Colonic mucosa (tissue), 4 donors: ENCODE measurements at regions not wholly inside any gene's neighbourhood (a gene's known extent, or its start where the extent isn't known, plus 50 kb on each side); places are given as distances from the start of the nearest gene placed in this dataset.

Experiments used
- DNase-seq: peaks from one replicate; pipeline ENCODE4 v3.0.0-alpha.2; 2020
- H3K27ac ChIP-seq: fragments of 200-600 bp; one replicate; pipeline ENCODE4 v1.8.0; 2021
- H3K27me3 ChIP-seq: fragments of 200-600 bp; one replicate; pipeline ENCODE4 v1.8.0; 2021
- H3K36me3 ChIP-seq: fragments of 200-600 bp; one replicate; pipeline ENCODE4 v1.8.0; 2021
- H3K4me1 ChIP-seq: fragments of 200-600 bp; one replicate; pipeline ENCODE4 v1.8.0; 2021; ENCODE audit warnings: mild to moderate bottlenecking
- H3K4me3 ChIP-seq: fragments of 200-600 bp; one replicate; pipeline ENCODE4 v1.8.0; 2021
- H3K9ac ChIP-seq, 2 donors: one replicate each; pipeline ENCODE4 v1.7.0; 2013; ENCODE audit warnings: control low read depth in 2 of 2, low read depth in 2 of 2, low read length in 2 of 2
- H3K9me3 ChIP-seq: fragments of 200-600 bp; one replicate; pipeline ENCODE4 v1.8.0; 2021
- CTCF ChIP-seq: fragments of 200-600 bp; IDR thresholded peaks from one replicate; pipeline ENCODE4 v1.8.0; 2022; ENCODE audit warnings: antibody characterized with exemption, mild to moderate bottlenecking
- intact Hi-C: fragments of 100-400 bp; cut with DNase I; formaldehyde crosslinking; loops from one replicate; pipeline ENCODE4 v1.14.1; 2022
- donor health status: healthy.
- donor health status: DM: no; HTN: no; CAD: no.
- donor health status: DM: no; HTN: no; CAD: no.

DNA sequence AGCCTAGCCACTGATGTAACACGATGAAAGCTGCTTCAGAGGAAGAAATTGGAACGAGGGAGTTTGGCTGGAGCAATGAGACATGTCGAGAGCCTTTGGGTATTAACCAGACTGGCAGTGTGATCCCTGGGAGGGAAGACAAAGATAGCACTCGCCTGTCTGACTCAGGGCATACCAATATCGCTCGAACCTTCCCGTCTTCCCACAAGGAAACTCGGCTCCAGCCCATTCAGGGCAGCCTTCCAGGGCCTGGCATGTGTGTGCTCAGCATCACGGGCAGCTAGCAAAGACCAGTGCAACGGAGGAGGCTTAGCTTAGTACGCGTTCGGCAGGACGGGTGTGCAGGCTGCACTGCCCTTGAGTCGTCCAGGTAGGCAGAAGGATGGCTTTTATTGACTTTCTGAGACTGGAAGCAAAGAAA is 356.9 kb upstream of the WWC1 start:
- TF ChIP-seq CTCF = no peak
- Histone ChIP-seq H3K4me3 (no peak overlapping the region), H3K4me1 (no peaks in the 10 kb centered on the region), H3K9ac (no peak overlapping the region), H3K36me3 (no peaks in the 10 kb centered on the region), H3K27ac (no peak overlapping the region), H3K27me3 (no peaks in the 10 kb centered on the region), H3K9me3 (no peaks in the 10 kb centered on the region)
- DNase-seq = no peak
- intact Hi-C loops = no loop called here

DNA sequence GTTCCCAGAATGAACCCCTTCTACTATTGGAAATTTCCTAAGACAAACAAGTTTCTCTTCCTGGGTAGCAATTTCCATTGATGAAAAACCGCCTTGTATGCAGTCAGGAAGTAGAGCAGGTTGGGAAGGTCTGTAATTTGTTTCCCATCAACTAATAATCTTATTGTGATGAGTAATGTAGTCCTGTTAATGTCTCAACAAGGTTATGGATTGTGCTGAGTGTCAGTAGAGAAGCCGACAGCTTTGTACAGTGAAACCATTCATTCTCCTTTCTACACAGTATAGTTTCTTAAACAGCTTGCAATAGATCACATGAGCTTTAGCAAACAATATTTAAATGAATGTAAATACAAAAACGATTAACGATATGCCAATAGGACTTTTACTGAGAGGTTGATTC is 355.4 kb upstream of the WWC1 start:
- Histone ChIP-seq H3K9ac (no peak overlapping the region), H3K27me3 (no peaks in the 10 kb centered on the region), H3K9me3 (no peaks in the 10 kb centered on the region), H3K27ac (no peak overlapping the region), H3K36me3 (no peaks in the 10 kb centered on the region), H3K4me1 (no peaks in the 10 kb centered on the region), H3K4me3 (no peak overlapping the region)
- TF ChIP-seq CTCF = no peak
- intact Hi-C loops = no loop called here
- DNase-seq = no peak

- no peak overlapping the region for H3K27ac ChIP-seq
- H3K4me3 ChIP-seq = no peak overlapping the region
- H3K9me3 ChIP-seq = no peaks in the 10 kb centered on the region
- no peaks in the 10 kb centered on the region for H3K4me1 ChIP-seq
- H3K27me3 ChIP-seq = no peaks in the 10 kb centered on the region
- no peak overlapping the region for H3K9ac ChIP-seq
- DNase-seq = no peak
- intact Hi-C loops = no loop called here
- no peak for TF ChIP-seq CTCF
- H3K36me3 ChIP-seq = no peaks in the 10 kb centered on the region
Observed at GRCh38 chr5:167936944-167937634, 354.4 kb upstream of the WWC1 start.

- no peak overlapping the region for H3K27ac ChIP-seq
- DNase-seq = no peak
- no peaks in the 10 kb centered on the region for H3K9me3 ChIP-seq
- intact Hi-C loops = no loop called here
- H3K27me3 ChIP-seq = no peaks in the 10 kb centered on the region
- H3K4me3 ChIP-seq = no peak overlapping the region
- no peak overlapping the region for H3K9ac ChIP-seq
- no peak for TF ChIP-seq CTCF
- H3K36me3 ChIP-seq = no peaks in the 10 kb centered on the region
- no peaks in the 10 kb centered on the region for H3K4me1 ChIP-seq
Observed at GRCh38 chr5:167937635-167937998, 353.8 kb upstream of the WWC1 start.

DNA sequence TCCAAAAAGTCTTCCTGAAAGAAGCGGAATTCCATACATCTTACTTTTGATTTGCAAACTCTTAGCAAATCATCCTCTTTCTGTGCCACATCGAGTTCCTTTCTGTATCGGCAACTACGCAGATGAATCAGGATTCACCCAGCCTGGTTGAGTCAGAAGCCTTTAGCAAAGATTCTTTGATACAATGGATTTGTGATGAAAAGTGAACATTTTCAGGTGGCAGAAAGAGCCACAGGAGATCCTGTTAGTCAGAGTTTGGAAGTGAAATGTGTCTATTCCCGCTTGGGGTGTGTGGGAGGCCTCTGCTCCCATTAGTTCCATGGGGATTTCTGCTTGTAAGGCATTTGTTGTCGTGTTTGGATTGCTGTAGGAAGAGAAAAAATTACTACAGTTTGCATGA is 351.8 kb upstream of the WWC1 start:
- no peaks in the 10 kb centered on the region for H3K36me3 ChIP-seq
- H3K27me3 ChIP-seq = no peaks in the 10 kb centered on the region
- no peak overlapping the region for H3K27ac ChIP-seq
- no peak for TF ChIP-seq CTCF
- intact Hi-C loops = no loop called here
- no peak overlapping the region for H3K4me3 ChIP-seq
- no peak for DNase-seq
- no peaks in the 10 kb centered on the region for H3K4me1 ChIP-seq
- no peak overlapping the region for H3K9ac ChIP-seq
- no peaks in the 10 kb centered on the region for H3K9me3 ChIP-seq
